Islet precursor cell (in vitro differentiated cells): ENCODE measurements at regions not wholly inside any gene's neighbourhood (a gene's known extent, or its start where the extent isn't known, plus 50 kb on each side); places are given as distances from the start of the nearest gene placed in this dataset.
A peak's percentile ranks its signal among the peaks of the same experiment; 100 is the strongest.

ENCODE experiments used
- DNase-seq: peaks from one replicate; pipeline ENCODE4 v3.0.0-alpha.2; 2018

DNA sequence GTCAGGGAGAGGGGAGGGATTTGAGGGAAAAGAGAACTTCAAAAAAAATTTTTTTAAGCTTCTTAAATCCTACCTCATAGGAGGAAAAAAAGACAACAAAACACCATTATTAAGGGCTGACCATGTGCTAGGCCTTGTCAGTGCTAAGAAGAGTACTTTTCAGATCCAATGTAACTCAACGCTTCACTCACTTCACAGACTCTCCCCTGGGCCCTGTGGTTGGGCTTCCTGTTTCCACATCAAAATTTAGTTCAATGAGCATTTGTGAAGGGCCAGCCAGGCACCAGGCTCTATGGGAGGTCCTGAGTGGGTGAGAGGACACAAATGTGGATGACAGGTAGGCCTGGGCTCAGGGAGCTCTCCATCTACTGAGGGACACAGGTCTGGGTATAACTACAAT, 249.8 kb downstream of the PTEN start:
- DNase-seq: no peak

DNA sequence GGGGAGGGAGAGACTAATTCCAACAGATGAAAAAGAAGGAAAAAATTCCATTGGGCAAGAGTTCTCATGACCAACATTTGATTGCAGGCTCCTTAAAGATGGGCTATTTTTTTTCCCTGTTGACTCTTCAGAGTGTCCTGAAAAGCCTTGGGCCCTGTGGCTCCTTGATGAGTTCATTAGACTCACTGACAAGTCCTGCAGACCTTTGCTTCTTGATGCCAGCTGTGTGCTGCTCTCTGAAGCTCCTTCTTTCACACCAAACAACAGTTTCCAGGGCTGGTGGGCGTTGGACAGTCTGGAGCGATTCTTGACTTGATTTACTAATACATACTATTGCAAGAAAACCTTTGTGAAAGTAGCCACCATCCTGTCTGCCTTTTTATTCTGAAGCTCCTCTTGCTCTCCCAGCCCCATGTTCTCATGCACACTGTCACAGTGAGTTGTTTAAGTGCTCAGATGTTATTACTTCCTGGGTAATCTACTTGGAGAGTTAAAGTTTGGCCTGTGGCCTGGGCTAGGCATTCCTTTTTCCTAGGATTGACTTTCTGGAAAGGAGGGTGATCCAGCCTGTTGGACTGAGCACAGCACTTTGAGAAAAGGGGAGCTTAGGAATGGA, 250.3 kb downstream of the PTEN start:
- no peak for DNase-seq

DNA sequence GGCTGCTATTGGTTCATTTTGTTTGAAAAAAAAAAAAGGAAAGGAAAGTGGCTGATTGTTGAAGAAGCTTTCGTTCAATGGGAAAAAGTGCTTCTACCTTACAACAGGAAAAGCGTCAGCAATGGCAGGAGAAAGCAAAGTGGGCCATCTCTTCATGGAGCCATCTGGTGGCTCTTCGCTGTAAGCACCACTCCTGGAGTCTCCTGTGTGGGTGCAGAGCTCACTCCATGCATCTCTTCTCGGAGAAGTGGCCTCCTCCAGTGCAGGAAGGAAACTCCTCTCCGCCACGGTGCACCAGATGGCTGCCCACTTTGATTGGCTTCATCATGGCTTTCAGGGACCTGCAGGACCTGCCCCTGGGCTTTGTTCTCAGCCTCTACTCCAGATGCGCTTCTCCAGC, 250.9 kb downstream of the PTEN start:
- DNase-seq: peak; percentile 67

DNA sequence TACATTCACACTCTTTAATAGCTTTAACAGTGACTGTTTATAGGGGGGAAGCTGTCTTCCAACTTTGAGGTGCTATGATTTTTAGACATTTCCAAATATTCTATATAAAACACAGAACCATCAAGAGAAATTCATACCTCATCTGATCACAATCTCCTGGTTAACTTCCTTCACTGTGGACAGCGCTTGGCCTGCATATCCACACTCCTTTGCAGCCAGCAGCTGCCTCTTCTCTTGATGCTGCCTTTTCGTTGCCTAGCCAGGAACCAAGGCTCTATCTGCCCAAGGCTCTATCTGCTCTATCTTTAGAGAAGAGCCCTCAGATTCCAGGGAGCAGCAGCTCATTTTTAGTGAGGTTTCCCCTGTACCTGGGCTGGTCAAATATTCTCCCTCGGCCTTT, 252.0 kb downstream of the PTEN start:
- no peak for DNase-seq

DNA sequence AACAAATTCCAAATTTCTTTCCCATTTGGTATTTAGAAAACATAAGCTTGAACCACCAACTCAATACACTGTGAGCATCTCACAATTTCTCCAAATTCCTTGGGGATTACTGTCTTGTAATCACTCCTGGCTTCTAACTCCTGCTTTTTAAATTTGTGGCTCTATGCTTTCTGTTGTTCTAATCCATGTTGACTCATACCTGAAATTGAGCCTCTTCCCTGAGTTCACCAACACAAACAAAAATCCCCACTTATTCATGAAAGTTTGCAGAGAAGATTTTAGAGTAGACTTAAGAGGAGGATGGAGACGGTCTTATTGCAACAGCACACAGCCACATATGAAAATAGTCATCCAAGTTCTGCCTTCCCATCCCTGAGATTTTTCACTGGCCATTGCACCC, 252.5 kb downstream of the PTEN start:
- DNase-seq: no peak

DNA sequence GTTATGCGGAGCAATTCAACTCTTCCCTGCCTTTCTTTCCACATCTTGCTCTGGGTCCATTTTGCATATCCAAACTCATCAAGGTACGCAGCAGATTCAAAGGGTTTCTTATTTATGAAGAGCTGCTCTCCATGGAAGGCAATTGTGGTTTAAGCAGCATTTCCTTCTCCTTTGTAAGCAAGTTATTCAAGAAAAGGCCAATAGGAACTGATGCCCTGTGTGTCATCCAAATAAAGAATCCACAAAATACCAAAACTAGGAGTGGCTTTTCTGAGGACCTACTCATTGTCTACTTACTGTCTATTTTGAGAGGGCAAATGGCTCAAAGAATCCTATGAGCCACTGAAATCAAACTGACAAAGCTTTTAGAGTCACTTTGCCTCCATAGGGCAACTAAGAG, 253.1 kb downstream of the PTEN start:
- no peak for DNase-seq

DNA sequence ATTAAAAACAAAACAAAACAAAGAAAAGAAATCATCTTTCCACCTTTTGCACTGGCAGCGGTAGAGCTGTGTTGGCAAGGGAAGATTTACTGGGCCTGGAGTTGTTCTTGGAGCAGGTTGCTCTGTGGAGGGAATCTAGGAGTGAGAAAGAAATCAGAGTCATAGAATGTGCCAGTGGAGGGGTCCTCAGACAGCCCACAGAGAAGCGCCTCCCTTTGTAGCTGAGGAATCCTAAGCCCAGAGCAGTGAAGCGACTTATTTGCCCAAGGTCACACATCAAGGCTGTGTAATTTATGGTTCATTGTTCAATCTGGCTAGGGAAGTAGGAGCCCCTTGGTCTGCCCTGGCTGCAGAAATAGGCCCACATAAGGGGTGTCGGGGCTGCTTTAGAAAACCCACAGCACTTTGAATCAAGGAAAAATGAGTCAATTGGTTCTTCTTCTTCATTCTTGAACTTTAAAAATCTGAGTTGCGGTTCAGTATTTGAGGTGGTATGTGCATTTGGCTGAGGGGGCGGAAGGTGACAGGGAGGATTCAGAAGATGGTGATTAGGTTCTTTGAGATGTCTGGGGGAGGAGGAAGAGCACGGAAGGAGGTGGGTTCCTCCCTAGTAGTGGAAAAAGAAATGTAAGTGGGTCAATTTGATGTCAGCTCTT, 253.7 kb downstream of the PTEN start:
- no peak for DNase-seq

DNA sequence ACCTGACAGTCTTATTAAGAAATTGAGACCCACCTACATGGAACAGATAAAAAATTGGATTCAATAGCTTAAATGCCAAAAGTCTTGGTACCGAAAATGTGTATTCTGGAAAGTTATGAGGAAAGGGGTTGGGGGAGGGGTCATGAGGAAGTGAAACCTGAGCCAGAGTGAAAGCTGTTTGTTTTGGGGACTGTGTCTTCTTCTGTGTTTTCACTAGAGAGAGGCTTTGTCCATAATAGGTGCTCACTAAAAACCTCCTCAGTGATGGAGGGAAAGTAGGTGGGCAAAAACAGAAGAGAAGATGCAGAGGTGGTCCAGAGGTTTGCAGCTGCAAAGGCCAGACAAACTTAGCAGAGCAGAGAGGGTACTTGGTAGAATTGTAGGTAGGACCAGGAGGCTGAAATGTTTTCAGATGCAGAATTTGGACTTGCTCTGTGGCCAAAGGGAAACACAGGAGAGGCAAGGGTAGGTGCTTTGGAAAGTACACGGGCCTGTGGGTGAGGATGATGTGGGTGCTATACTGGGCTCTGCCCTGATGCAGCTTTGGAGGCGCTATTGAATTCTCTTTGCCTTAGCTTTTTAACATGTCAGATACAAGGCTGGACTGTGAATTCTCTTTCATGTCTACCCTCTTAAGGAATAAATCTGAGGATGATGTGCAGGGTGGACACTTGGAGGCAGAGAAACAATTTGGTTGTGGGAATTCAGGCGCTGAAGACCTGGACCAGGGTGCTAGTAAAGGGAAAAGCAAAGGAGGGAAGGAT, 254.6 kb downstream of the PTEN start:
- no peak for DNase-seq

DNA sequence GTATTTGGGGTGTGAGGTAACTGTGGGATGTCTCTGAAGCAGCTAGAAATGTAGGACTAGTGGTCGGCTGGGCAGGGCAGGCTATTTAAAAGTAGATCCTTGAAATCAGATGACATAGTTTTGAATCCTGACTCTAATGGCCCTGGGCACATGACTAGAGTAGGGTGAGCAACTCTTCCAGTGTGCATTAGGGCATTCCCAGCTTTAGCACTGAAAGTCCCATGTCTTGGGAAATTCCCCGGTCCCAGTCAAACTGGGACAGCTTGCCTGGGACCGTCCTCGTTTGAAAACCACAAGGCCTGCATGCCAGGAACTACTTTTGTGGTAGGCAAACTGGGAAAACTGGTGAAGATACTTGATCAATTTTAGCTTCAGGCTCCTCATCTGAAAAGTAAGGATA, 255.3 kb downstream of the PTEN start:
- no peak for DNase-seq

DNA sequence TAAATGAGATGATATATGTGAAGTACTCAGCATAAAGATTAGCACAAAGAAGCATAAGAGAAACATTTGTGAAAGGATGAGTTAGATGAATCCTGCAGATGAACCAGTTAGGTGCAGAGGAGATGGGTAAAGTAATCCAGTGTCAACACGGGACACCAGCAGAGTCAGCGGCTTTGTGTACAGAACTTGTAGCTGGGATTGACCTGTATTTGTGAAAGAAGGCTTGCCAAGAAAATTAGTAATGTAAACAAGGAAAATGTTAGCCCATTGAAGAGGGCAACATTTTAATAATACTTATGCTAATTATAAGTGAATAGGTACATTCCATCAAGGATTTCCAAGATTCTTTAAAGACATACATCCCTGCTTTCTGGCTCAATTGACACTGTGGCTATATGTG, 255.7 kb downstream of the PTEN start:
- no peak for DNase-seq

DNA sequence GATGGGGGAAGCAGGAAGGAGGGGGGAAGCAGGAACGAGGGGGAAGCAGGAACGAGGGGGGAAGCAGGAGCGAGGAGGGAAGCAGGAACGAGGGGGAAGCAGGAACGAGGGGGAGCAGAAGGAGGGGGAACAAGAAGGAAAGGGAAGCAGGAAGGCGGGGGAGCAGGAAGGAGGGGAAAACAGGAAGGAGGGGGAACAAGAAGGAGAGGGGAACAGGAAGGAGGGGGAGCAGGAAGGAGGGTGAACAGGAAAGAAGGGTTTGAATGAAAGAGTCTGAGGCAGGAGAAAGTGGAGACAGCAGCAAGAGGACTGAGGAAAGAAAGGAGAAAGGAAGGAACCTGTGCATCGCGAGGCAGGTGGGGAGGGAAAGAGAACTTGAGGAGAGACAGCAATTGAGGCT, 256.6 kb downstream of the PTEN start:
- no peak for DNase-seq

DNA sequence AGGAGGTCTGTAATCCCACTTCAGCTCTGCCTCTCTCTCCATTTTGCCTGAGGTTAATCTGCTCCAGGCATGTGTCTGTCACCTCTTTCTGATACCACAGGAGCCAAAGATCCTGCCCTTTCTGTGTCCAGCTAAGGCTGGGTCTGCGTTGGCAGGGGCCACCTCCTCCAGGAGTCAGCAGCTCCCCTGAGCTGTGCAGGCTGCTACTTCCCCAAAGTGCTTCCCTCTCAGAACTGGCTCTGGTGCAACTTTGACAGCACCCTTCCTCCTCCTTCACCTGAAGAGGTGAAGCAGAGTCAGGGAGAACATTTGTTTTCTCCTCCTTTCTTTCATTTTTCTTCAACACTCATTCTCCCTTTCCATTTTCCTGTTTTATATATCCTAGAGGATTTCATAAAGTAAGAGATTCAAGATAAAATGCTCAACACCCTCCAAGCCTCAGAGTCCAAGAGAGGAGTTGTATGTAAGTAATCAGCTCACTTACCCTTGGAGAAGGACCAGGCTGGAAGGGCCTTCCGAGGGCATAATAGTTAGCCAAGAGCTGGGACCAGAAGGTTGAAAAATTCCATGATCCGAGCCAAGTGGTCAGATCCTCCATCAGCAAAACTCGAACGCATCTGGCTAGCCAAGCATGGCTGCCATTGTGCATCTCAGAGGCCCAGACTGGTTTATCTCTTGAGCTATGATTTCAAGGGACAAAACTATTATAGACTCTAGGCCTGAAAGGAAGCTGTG, 257.3 kb downstream of the PTEN start:
- no peak for DNase-seq

DNA sequence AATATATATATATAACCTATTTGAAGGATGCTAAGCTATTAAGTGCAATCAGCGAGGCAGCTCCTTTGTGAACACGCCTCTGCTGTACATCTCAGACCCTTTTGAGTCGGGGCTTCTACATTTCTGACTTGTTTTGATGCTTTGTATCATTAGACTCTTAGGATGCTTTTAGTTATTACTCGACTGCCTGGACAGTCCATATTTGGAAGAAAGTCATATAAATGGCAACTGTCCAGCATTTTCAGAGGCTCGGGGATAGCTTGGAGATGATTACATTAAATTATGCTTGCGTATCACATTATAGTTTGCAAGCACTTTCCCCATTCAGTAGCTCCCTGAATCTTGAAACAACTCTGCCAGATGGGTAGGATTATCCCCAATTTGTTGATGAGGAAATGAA, 257.9 kb downstream of the PTEN start:
- DNase-seq: no peak

DNA sequence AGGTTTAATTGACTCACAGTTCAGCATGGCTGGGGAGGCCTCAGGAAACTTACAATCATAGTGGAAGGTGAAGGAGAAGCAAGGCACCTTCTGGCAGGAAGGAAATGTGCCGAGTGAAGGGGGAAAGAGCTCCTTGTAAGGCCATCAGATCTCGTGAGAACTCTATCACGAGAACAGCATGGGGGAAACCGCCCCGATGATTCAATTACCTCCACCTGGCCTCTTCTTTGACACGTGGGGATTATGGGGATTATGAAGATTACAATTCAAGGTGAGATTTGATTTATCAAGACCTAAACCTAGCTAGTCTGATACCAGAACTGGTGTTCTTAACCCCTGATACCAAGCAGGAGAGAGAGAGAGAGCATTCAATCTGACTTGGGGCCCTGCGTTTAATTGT, 258.7 kb downstream of the PTEN start:
- DNase-seq: no peak

DNA sequence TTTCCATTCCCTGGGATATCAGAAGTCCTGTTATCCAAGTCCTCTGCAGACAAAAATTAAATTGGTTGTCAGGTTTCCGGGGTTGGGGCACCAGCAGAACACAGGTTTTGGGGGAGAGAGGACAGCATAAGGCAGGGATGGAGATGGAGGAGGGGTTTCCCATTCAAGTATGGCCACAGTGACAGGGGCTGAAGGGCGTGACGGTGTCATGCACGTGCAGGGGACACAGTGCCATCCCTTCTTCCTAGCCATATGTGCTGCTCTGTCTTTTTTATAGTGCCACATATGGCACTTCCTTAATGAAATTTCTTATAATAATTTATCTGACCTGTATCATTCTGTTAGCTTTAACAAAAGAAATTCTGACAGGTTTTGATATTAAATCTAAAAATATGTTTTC, 259.2 kb downstream of the PTEN start:
- no peak for DNase-seq

DNA sequence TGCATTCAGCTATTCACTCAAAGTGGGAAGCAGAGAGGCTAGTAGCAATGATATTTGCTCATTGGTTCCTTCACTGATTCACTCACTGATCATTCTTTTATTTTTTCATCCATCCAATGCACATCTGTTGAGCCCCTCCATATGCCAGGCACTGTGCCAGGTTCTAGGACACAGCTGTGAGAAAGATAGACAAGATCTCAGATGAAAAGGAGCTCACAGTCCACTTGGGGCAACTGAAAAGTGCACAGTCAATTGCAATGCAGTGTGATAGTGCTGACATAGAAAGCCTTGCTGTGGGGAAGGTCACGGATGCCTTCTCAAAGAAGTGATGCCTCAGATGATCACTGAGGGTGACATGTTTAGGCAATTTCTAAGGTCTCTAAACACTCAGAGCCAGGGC, 262.3 kb downstream of the PTEN start:
- DNase-seq: no peak

DNA sequence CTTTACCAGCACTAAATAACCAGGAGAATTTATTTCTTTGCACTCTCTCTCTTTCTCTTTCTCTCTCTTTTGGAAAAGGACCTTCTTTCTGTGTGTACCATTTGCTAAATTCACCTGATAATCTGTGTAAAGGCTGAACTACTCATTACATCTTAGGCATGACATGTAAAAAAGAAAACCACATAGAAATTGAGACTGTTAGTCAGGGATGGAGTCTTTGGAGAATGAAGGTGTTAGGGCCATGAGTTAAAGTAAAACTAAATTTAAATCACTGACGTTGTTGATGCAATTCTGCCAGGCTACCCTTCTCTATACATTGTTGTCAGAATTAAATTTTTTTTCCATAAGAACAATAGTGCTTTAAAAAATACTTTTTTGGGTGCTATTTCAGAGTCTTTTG, 263.3 kb downstream of the PTEN start:
- DNase-seq: no peak

DNA sequence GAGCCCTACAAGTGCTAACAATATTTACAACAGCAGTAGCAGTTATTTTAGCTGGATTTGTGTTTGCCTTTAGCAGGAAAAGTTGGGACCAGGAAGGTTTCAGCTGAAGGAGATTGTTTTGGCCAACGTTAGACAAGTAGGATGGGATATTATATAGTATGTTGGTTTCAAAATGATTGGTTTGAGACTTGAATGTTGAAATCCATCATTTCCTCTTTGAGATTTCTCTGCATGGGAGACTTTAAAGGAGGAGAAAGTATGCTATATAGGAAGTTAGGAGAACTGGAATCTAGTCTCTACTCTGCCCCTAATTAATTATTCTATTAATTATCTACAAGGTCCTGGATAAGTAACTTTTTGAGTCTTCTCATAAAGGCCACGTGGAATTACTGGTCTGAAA, 263.8 kb downstream of the PTEN start:
- no peak for DNase-seq

DNA sequence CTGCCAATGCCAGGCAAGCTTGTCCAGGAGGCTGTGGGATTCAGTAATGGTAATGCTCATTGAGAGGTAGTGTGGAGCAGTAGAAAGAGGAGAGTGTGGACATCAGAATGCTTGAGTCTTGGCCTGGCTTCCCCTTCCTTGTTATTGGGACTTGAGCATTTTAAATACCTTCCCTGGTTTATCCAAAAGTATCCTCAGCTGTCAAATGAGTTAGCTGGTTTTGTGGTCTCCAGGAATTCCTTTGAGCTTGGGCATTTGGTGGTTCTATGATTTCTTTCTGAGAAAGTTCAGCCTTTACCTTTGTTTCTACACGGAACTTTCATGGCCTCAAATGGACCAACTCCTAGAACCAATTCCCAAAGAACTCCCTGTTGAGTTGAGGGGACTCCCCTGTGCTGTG, 264.3 kb downstream of the PTEN start:
- DNase-seq: no peak

DNA sequence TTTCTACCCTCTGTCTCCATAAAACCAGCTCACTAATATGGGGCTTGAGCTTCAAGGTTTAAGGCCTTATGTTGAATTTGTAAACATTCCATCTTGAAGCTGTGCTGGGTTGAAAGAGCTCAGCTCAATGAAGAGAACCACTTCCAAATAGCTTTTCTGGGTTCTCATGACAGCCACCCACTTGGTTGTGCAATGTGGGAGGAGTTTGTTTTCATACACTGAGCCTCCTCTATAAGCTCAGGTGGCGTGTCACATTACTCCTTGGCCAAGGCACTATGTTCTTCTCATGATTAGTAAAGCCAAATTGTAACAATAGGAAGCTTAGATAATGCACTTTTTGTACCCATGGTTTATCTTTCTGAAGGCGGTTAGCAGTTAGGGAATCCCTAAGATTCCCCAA, 265.6 kb downstream of the PTEN start:
- DNase-seq: no peak

DNA sequence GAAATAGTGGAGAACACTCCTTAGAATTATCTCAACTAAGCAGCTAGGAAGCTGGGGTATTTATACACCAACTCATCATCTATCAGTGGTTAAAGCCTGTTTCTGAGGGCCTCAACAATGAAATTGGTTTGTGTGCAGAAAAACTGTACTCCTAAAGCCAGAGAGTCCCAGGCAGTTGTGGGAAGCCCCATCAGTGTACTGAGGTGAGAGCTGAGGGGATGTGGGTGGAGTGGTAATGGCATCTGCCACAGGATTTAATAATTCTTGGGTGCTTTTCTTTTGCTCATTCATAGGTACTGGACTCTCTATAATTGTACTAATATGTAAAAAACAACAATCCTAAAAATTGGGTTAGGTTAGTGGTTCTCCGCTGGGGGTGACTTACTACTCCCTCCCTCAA, 267.5 kb downstream of the PTEN start:
- no peak for DNase-seq

DNA sequence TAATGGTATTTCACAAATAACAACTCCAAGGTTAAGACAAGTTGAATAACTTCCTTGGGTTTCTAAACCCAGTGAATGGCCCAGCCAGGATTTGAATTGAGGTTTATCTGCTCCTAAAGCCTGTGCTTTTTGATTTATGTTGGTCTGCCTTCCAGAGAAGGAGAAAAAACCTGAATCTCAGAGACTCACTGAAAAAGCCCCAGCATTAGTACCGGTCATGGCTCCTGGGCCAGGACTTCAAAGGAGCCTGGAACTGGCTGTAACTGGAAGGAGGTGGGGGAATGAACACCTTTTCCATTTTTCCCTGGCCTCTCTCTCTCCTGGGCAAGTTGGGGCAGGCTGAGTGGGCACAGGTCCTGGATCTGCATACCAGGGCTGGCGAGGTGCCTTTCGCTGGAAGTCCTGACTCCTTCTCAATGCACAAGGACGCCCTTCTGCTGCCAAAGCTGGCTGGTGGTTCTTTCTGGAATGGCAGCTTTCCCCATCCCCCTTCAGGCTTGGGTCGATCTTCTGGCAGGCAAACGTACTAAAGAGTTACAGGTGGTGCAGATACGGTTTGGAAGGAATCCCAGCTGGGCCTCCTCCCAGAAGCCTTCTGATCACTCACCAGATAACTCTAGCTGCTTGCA, 268.2 kb downstream of the PTEN start:
- no peak for DNase-seq

DNA sequence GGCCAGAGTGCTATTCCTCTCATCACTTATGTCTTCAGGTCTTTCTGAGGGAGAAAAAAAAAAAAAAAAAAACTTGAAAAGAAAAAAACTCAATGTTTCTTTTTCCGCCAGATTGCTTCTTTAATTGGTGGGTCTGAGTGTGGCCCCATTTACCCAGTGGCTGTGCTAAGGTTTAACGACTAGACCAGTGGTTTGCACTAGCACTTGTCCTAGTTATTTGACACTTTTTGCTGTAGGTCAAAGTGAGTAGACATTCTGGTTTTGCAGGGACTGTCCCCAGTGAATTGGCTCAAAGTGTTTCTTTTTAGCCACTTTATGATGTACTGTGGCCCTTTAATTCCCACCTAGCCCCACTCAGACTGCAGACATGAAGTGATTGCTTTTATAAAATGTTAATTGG, 273.3 kb downstream of the PTEN start:
- no peak for DNase-seq
